ENCODE measurements at regions not wholly inside any gene's neighbourhood (a gene's known extent, or its start where the extent isn't known, plus 50 kb on each side); places are given as distances from the start of the nearest gene placed in this dataset.

DNA sequence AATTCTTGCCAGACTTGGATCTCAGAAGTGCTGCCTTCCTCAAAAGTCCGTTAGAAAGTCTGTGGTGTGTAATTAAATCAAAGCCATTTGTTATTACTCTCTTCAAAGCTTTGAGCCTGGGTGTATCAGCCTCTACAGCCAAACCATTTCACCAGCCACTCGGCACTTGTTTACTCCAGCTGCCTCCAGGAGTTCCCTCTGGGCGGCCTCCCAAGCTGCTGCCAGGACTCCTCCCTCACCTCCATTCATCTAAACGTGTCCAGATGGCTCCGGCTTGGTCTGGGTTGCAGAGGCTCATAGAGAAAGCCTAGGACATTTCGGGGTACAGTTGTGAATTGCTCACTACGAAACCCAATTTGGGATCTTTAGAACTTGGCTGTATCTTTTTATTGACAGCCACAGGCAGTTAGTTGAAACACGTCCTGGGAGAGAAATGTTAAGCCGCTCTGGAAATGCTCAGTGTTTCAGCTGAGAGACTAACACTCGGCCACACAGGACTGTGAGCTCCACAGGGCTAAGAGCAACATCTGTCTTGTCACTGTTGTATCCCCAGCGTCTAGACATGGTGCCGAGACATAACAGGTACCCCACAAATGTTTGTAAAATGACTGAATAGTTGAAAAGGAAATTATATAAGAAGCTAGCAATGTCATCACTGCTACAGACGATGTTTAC lies 116.9 kb upstream of the NGF start:
- TF ChIP-seq, protein P1, sequence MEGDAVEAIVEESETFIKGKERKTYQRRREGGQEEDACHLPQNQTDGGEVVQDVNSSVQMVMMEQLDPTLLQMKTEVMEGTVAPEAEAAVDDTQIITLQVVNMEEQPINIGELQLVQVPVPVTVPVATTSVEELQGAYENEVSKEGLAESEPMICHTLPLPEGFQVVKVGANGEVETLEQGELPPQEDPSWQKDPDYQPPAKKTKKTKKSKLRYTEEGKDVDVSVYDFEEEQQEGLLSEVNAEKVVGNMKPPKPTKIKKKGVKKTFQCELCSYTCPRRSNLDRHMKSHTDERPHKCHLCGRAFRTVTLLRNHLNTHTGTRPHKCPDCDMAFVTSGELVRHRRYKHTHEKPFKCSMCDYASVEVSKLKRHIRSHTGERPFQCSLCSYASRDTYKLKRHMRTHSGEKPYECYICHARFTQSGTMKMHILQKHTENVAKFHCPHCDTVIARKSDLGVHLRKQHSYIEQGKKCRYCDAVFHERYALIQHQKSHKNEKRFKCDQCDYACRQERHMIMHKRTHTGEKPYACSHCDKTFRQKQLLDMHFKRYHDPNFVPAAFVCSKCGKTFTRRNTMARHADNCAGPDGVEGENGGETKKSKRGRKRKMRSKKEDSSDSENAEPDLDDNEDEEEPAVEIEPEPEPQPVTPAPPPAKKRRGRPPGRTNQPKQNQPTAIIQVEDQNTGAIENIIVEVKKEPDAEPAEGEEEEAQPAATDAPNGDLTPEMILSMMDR (conservative IDR thresholded peaks at IDR 0.05): no peak
- TF ChIP-seq ZFX (IDR thresholded peaks at IDR 0.05): no peak

DNA sequence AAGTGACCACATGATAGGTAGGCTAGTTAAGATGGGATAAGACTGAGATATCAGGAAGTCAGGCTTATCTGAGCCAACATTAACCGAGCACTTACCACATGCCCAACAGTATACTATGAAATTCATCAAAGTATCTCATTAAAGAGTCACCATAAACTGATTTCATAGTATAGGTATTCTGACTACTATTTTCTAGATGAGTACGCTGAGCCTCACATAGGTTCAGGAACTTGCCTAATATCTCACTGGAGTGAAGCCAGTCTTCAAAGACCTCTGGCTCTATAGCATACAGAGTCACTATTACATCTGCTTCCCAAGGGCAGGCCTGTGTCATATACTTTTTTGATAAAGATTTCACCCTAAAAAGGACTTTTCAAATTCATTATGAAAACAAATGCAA lies 115.6 kb upstream of the NGF start:
- TF ChIP-seq ZFX (IDR thresholded peaks at IDR 0.05): no peak
- TF ChIP-seq, protein P1 (conservative IDR thresholded peaks at IDR 0.05): no peak
- H3K27ac ChIP-seq: no peak overlapping the region

More for the DNA sequence above, 116.9 kb upstream of the NGF start:
- H3K27ac ChIP-seq: no peak overlapping the region

GRCh38 chr1:115452600-115453329 lies 114.7 kb upstream of the NGF start:
- H3K27ac ChIP-seq: no peak overlapping the region

GRCh38 chr1:115450501-115451040 lies 112.5 kb upstream of the NGF start:
- TF ChIP-seq ZFX (IDR thresholded peaks at IDR 0.05): no peak
- TF ChIP-seq, protein P1 (conservative IDR thresholded peaks at IDR 0.05): no peak
- H3K27ac ChIP-seq: no peak overlapping the region

More at GRCh38 chr1:115452600-115453329, 114.7 kb upstream of the NGF start:
- TF ChIP-seq, protein P1 (conservative IDR thresholded peaks at IDR 0.05): no peak
- no peak for TF ChIP-seq ZFX (IDR thresholded peaks at IDR 0.05)

- TF ChIP-seq, protein P1 (conservative IDR thresholded peaks at IDR 0.05): no peak
- TF ChIP-seq ZFX (IDR thresholded peaks at IDR 0.05): no peak
- H3K27ac ChIP-seq: no peak overlapping the region
These were observed 110.4 kb upstream of the NGF start for GRCh38 chr1:115448282-115449044.

- H3K27ac ChIP-seq: no peak overlapping the region
- TF ChIP-seq, protein P1 (conservative IDR thresholded peaks at IDR 0.05): no peak
- TF ChIP-seq ZFX (IDR thresholded peaks at IDR 0.05): no peak
These were observed 109.6 kb upstream of the NGF start for GRCh38 chr1:115447672-115448071.

Data from C4-2B (cell line).